HFFc6 (cell line): ENCODE measurements at regions not wholly inside any gene's neighbourhood (a gene's known extent, or its start where the extent isn't known, plus 50 kb on each side); places are given as distances from the start of the nearest gene placed in this dataset.

Experiments
- DNase-seq: peaks from one replicate; pipeline ENCODE4 v3.0.0-alpha.2; 2018
- H3K27ac Mint-ChIP-seq: 2 replicates; pipeline ENCODE4 v1.8.0; 2020; ENCODE audit warnings: mild to moderate bottlenecking, mixed read lengths
- H3K27me3 Mint-ChIP-seq: 2 replicates; pipeline ENCODE4 v1.8.0; 2021; ENCODE audit warnings: mild to moderate bottlenecking, moderate library complexity, mixed read lengths; ENCODE audit not compliant: insufficient read depth
- H3K36me3 Mint-ChIP-seq: 2 replicates; pipeline ENCODE4 v1.8.0; 2021; ENCODE audit warnings: low read depth, mixed read lengths
- H3K4me1 Mint-ChIP-seq: 2 replicates; pipeline ENCODE4 v1.8.0; 2020; ENCODE audit warnings: low read depth, mixed read lengths
- H3K4me3 Mint-ChIP-seq: 2 replicates; pipeline ENCODE4 v1.8.0; 2020; ENCODE audit warnings: mild to moderate bottlenecking, moderate library complexity, mixed read lengths
- H3K9me3 Mint-ChIP-seq: 2 replicates; pipeline ENCODE4 v1.8.0; 2020; ENCODE audit warnings: mild to moderate bottlenecking, mixed read lengths
- CTCF ChIP-seq: fragments of 200-600 bp; sonication (generic); IDR thresholded peaks from 2 replicates; pipeline ENCODE4 v1.5.0; 2021; ENCODE audit warnings: antibody characterized with exemption, mild to moderate bottlenecking

GRCh38 chr2:146128216-146128615, 1608.3 kb upstream of the ZEB2 start:
- Mint-ChIP-seq H3K4me1 (peaks cover 10% of the 10 kb centered on the region; the same call in 1 of the 2 replicates), H3K36me3 (no peaks in the 10 kb centered on the region), H3K4me3 (no peak overlapping the region), H3K9me3 (peaks cover 5% of the 10 kb centered on the region; the same call in 1 of the 2 replicates), H3K27me3 (peaks cover 3% of the 10 kb centered on the region; the same call in 1 of the 2 replicates), H3K27ac (no peak overlapping the region)
- DNase-seq = no peak
- TF ChIP-seq CTCF = no peak

- DNase-seq = no peak
- Mint-ChIP-seq H3K4me3 (no peak overlapping the region), H3K27me3 (no peaks in the 10 kb centered on the region), H3K9me3 (no peaks in the 10 kb centered on the region), H3K4me1 (peaks cover 10% of the 10 kb centered on the region; the same call in 1 of the 2 replicates), H3K27ac (no peak overlapping the region), H3K36me3 (no peaks in the 10 kb centered on the region)
- no peak for TF ChIP-seq CTCF
These were observed 1605.6 kb upstream of the ZEB2 start for GRCh38 chr2:146125551-146125950.

GRCh38 chr2:146124741-146125140, 1604.8 kb upstream of the ZEB2 start:
- TF ChIP-seq CTCF = no peak
- no peaks in the 10 kb centered on the region for H3K36me3 Mint-ChIP-seq
- no peak overlapping the region for H3K27ac Mint-ChIP-seq
- no peaks in the 10 kb centered on the region for H3K9me3 Mint-ChIP-seq
- DNase-seq = peak; percentile 24
- H3K4me3 Mint-ChIP-seq = no peak overlapping the region
- H3K4me1 Mint-ChIP-seq = peaks cover 10% of the 10 kb centered on the region; the same call in 1 of the 2 replicates
- no peaks in the 10 kb centered on the region for H3K27me3 Mint-ChIP-seq

GRCh38 chr2:146123714-146124113, 1603.8 kb upstream of the ZEB2 start:
- DNase-seq = no peak
- no peak for TF ChIP-seq CTCF
- no peaks in the 10 kb centered on the region for H3K27me3 Mint-ChIP-seq
- H3K4me3 Mint-ChIP-seq = no peak overlapping the region
- H3K36me3 Mint-ChIP-seq = no peaks in the 10 kb centered on the region
- H3K9me3 Mint-ChIP-seq = no peaks in the 10 kb centered on the region
- H3K27ac Mint-ChIP-seq = no peak overlapping the region
- peaks cover 10% of the 10 kb centered on the region; the same call in 1 of the 2 replicates for H3K4me1 Mint-ChIP-seq

- peaks cover 10% of the 10 kb centered on the region; the same call in 1 of the 2 replicates for H3K4me1 Mint-ChIP-seq
- TF ChIP-seq CTCF = no peak
- no peaks in the 10 kb centered on the region for H3K27me3 Mint-ChIP-seq
- no peak for DNase-seq
- no peaks in the 10 kb centered on the region for H3K9me3 Mint-ChIP-seq
- no peaks in the 10 kb centered on the region for H3K36me3 Mint-ChIP-seq
- H3K4me3 Mint-ChIP-seq = no peak overlapping the region
- H3K27ac Mint-ChIP-seq = no peak overlapping the region
These were observed 1603.3 kb upstream of the ZEB2 start for GRCh38 chr2:146123256-146123655.

GRCh38 chr2:146119586-146119985, 1599.7 kb upstream of the ZEB2 start:
- Mint-ChIP-seq H3K4me3 (no peak overlapping the region), H3K4me1 (peaks cover 3% of the 10 kb centered on the region; the same call in 1 of the 2 replicates), H3K36me3 (no peaks in the 10 kb centered on the region), H3K27ac (no peak overlapping the region), H3K9me3 (no peaks in the 10 kb centered on the region), H3K27me3 (no peaks in the 10 kb centered on the region)
- no peak for TF ChIP-seq CTCF
- DNase-seq = no peak
